HFF-Myc (cell line): ENCODE measurements at regions not wholly inside any gene's neighbourhood (a gene's known extent, or its start where the extent isn't known, plus 50 kb on each side); places are given as distances from the start of the nearest gene placed in this dataset.
"Not testable (repeated sequence)": the region's sequence is repeated elsewhere in the genome, so short reads cannot be mapped to it uniquely, and the experiment has no call there.

Source experiments
- DNase-seq: peaks from one replicate; pipeline ENCODE4 v3.0.0-alpha.2; 2011; ENCODE audit warnings: low read depth; ENCODE audit errors: extremely low read depth
- H3K4me3 ChIP-seq: replicated peaks from 2 replicates; pipeline ENCODE4 v1.5.1; 2011; ENCODE audit warnings: low read depth, mild to moderate bottlenecking, control low read depth, low read length
- TF ChIP-seq, protein P1 (sequence below): IDR thresholded peaks from 2 replicates; pipeline ENCODE4 v1.5.1; 2012; ENCODE audit warnings: mild to moderate bottlenecking, low read depth, low read length, control low read depth; ENCODE audit errors: missing control alignments

GRCh38 chr6:105871542-105871941, 214.6 kb upstream of the PRDM1 start:
- H3K4me3 ChIP-seq: no peak overlapping the region
- TF ChIP-seq, protein P1, sequence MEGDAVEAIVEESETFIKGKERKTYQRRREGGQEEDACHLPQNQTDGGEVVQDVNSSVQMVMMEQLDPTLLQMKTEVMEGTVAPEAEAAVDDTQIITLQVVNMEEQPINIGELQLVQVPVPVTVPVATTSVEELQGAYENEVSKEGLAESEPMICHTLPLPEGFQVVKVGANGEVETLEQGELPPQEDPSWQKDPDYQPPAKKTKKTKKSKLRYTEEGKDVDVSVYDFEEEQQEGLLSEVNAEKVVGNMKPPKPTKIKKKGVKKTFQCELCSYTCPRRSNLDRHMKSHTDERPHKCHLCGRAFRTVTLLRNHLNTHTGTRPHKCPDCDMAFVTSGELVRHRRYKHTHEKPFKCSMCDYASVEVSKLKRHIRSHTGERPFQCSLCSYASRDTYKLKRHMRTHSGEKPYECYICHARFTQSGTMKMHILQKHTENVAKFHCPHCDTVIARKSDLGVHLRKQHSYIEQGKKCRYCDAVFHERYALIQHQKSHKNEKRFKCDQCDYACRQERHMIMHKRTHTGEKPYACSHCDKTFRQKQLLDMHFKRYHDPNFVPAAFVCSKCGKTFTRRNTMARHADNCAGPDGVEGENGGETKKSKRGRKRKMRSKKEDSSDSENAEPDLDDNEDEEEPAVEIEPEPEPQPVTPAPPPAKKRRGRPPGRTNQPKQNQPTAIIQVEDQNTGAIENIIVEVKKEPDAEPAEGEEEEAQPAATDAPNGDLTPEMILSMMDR: no peak
- DNase-seq: no peak

- DNase-seq: no peak
- no peak overlapping the region for H3K4me3 ChIP-seq
- TF ChIP-seq, protein P1: no peak
Measured at GRCh38 chr6:105869835-105870440, 216.2 kb upstream of the PRDM1 start.

DNA sequence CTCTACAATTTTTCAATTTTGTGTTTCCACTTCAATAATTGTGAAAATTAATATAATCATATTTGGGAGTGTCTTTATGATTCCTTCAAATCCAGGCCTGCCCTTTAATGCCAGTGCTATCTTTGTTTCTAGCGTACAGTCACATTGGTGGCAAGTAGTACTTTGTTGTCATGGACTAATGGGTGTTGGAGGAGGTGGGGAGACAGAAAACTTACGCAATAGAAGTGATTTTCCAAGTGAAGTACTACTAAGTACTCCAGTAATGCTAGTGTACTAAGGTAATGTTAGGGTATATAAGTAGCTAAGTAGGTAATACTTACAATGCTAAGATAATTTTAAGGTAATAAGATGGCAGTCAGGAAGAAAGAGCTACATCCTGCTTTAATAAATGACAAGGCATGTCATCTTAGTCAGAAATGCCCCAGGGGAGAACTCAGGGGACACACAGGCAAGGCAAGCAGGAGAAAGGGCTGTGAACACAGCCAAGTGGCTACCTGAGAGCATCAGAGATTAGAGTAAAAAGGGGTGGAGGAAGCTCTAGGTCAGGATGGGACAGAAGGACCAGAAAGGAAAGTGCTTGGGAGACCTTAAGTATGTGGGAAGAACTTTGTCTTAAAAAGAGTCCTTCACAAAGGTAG, 217.2 kb upstream of the PRDM1 start:
- no peak overlapping the region for H3K4me3 ChIP-seq
- no peak for DNase-seq
- TF ChIP-seq, protein P1: no peak

DNA sequence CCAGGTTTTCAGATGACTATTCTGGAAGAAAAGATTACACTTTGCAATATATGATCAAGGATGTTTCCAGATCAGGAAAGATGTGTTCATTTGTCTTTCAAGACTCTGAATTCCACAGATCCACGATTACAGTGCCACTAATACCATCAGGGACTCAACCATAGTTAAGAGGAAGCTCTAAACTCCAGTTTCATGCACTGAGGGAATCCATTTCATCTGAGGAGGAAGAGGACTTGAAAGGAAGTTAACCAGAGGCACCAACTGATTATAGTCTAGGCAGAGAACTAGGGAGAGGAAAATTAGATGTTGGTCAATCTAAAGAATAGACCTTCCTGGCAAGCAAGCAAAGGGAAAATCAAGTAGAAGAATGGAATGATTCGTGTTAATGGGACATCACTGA, 218.3 kb upstream of the PRDM1 start:
- DNase-seq: no peak
- no peak overlapping the region for H3K4me3 ChIP-seq
- TF ChIP-seq, protein P1: no peak

DNA sequence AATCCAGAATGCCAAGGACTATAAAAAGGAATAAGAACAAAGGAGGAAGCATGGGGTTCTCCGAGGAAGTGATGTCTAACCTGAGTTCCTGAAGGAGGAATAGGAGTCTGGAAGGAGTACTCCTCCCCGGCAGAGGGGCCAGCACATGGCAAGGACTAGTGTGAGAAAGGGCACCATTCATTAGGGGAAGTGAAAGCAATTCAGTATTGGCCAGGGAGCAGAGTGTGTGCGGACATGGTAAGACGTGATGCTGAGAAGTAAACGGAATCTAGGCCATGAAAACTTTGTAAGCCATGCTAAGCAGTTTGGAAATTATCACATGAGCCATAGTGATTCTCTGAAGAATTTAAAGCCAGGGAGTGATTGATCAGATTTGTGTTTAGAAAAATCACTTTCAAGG, 218.9 kb upstream of the PRDM1 start:
- no peak for DNase-seq
- TF ChIP-seq, protein P1: no peak
- no peak overlapping the region for H3K4me3 ChIP-seq

- H3K4me3 ChIP-seq: no peak overlapping the region
- DNase-seq: no peak
- TF ChIP-seq, protein P1: no peak
Measured at GRCh38 chr6:105862936-105863607, 223.1 kb upstream of the PRDM1 start.

DNA sequence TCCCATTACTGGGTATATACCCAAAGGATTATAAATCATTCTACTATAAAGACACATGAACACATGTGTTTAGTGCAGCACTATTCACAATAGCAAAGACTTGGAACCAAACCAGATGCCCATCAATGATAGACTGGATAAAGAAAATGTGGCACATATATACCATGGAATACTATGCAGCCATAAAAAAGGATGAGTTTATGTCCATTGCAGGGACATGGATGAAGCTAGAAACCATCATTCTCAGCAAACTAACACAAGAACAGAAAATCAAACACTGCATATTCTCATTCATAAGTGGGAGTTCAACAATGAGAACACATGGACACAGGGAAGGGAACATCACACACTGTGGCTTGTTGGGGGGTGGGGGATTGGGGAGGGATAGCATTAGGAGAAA, 225.2 kb upstream of the PRDM1 start:
- not testable (repeated sequence) for DNase-seq

More for the DNA sequence above, 225.2 kb upstream of the PRDM1 start:
- not testable (repeated sequence) for H3K4me3 ChIP-seq
